ENCODE measurements at regions not wholly inside any gene's neighbourhood (a gene's known extent, or its start where the extent isn't known, plus 50 kb on each side); places are given as distances from the start of the nearest gene placed in this dataset.
A peak's percentile ranks its signal among the peaks of the same experiment; 100 is the strongest.

DNA sequence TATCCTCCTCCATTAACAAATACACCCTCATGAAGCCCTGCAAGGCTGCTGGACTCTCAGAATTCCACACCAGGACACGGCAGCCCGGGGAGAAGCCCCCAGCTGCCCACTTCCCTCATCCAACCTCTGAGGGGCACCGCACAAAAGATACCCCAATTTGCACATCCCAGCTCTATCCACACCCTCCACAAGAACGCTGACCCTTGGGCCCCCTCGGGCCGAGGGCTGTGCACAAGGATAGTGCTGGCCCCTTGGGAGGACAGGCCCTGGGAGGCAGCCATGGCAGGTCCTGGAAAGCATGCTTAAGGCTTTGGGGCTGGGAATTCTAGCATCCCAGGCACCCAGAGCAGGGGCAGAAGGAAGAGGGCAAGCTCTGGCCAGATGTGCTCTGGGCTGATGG, 77.4 kb upstream of the PRNP start:
- Mint-ChIP-seq H3K4me1 (peaks cover 6% of the 10 kb centered on the region), H3K9me3 (no peaks in the 10 kb centered on the region), H3K4me3 (no peak overlapping the region), H3K27me3 (peaks cover 8% of the 10 kb centered on the region), H3K27ac (no peak overlapping the region), H3K36me3 (ENCODE audit: low read depth) (no peaks in the 10 kb centered on the region)
- DNase-seq, result no peak
- no peak for ATAC-seq

DNA sequence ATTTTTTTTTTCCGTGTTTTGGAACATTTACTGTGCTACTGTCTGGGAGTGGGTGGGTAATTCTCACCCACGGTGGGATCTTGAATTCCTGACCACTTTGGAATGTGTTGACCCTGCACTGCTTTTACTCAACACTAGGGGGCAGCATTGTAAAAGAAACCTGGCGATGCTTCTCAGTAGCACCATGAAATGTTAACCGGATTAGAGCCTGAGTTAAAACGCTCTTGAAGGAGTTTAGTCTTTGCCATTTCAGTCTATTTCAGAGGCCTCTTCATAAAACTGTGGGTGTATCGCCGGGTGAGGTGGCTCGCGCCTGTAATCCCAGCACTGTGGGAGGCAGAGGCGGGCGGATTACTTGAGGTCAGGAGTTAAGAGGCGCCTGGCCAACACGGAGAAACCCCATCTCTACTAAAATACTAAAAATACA, 79.0 kb upstream of the PRNP start:
- no peaks in the 10 kb centered on the region for H3K4me1 Mint-ChIP-seq
- H3K36me3 Mint-ChIP-seq (ENCODE audit: low read depth), result no peaks in the 10 kb centered on the region
- DNase-seq, result peak; percentile 49
- H3K4me3 Mint-ChIP-seq, result no peak overlapping the region
- no peaks in the 10 kb centered on the region for H3K9me3 Mint-ChIP-seq
- peaks cover 15% of the 10 kb centered on the region for H3K27me3 Mint-ChIP-seq
- peak; percentile 52 for ATAC-seq
- no peak overlapping the region for H3K27ac Mint-ChIP-seq

DNA sequence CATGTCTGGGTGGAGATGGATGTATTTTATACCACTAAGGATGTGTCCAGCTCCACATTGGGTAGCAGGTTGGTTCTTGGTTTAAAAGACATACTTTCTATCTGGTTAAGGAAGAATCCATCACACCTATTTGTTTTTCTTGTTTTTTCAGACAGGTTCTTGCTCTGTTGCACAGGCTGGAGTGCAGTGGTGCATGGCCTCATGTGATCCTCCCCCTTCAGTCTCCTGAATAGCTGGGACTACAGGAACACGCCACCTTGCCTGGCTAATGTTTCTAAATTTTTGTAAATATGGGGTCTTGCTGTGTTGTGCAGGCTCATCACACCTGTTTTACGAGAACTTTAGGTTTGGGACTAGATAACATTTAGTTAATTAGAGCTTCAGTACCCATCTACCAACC, 80.2 kb upstream of the PRNP start:
- H3K27ac Mint-ChIP-seq, result no peak overlapping the region
- no peaks in the 10 kb centered on the region for H3K9me3 Mint-ChIP-seq
- no peaks in the 10 kb centered on the region for H3K4me1 Mint-ChIP-seq
- no peak overlapping the region for H3K4me3 Mint-ChIP-seq
- peaks cover 21% of the 10 kb centered on the region for H3K27me3 Mint-ChIP-seq
- H3K36me3 Mint-ChIP-seq (ENCODE audit: low read depth), result no peaks in the 10 kb centered on the region
- DNase-seq (no peak), ATAC-seq (no peak)

DNA sequence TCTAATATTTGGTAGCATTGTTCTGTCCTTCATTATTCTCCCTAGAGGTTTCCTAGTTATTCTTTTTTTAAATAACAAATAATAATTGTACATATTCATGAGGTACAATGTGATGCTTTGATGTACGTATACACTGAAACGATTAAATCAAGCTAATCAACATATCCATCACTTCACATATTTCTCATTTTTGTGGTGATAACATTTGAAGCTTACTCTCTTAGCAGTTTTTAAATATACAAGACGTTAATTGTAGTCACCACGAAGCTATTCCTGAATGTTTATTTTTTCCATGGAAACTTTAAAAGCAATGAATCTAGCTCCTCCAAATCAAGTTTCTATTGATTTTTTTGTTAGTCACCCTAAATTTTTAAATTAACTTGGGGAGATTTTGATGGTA, 81.1 kb upstream of the PRNP start:
- ATAC-seq (no peak), DNase-seq (no peak)
- H3K27ac Mint-ChIP-seq, result no peak overlapping the region
- H3K27me3 Mint-ChIP-seq, result peaks cover 23% of the 10 kb centered on the region
- H3K4me1 Mint-ChIP-seq, result no peaks in the 10 kb centered on the region
- no peak overlapping the region for H3K4me3 Mint-ChIP-seq
- no peaks in the 10 kb centered on the region for H3K9me3 Mint-ChIP-seq
- H3K36me3 Mint-ChIP-seq (ENCODE audit: low read depth), result no peaks in the 10 kb centered on the region

DNA sequence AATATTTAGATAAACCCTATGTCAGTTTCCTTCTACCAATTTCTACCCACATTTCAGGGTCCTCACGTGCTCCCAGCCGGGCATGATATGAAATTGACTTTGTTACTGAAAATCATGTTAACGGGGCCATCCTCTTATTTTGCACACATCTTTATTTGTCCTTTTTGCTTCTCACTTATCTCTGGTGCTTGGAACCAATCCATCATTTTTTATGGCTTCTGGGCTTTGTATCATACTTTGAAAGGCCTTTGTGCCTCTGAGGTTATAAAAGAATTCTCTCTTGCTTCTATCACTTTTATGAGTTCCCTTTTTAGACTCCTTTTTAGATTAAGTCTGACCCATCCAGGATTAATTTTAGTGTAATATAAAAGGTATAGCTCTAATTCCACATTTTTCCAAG, 81.7 kb upstream of the PRNP start:
- Mint-ChIP-seq H3K27me3 (peaks cover 23% of the 10 kb centered on the region), H3K36me3 (ENCODE audit: low read depth) (no peaks in the 10 kb centered on the region), H3K9me3 (no peaks in the 10 kb centered on the region), H3K4me3 (no peak overlapping the region), H3K27ac (no peak overlapping the region), H3K4me1 (no peaks in the 10 kb centered on the region)
- no peak for ATAC-seq
- no peak for DNase-seq

DNA sequence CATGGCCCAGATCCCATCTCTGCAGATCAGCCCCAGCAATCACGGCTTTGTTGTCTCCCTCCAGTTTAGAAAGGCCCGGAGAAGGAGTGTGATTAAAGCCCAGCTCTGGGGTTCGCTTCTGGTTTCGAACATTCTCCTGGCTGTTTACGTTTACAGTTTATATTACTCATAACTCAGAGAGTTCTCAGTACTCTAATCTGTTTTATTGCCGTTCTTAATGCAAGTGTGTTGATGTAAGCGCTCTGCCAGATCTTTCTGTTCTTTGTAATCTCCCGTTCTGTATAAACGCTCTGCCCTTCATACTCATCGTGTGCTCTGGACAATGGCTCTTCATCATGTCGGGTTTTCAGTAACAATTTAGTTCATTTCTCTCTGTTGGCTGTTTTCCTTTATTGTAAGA, 82.5 kb upstream of the PRNP start:
- Mint-ChIP-seq H3K4me1 (no peaks in the 10 kb centered on the region), H3K36me3 (ENCODE audit: low read depth) (no peaks in the 10 kb centered on the region), H3K27me3 (peaks cover 27% of the 10 kb centered on the region), H3K4me3 (no peak overlapping the region), H3K9me3 (no peaks in the 10 kb centered on the region), H3K27ac (no peak overlapping the region)
- ATAC-seq, result no peak
- no peak for DNase-seq

DNA sequence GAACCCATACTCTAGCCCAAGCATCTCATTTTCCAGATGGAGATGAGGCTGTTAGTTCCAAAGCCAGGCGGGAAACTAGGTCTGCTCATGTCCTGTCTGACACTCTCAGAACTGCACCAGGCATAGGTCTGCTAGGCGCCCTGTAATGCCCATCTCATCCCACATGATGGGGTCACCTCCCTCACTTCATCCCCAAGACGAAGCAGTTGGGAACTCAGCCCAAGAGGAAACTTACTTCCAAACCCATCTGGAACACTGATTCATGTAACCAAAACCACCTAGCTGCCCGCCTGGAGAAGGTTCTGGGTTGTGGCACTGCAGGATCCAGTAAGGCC, 84.0 kb upstream of the PRNP start:
- DNase-seq, result no peak
- H3K4me1 Mint-ChIP-seq, result no peaks in the 10 kb centered on the region
- no peaks in the 10 kb centered on the region for H3K36me3 Mint-ChIP-seq (ENCODE audit: low read depth)
- H3K27me3 Mint-ChIP-seq, result peaks cover 33% of the 10 kb centered on the region
- no peak overlapping the region for H3K27ac Mint-ChIP-seq
- no peak overlapping the region for H3K4me3 Mint-ChIP-seq
- no peak for ATAC-seq
- H3K9me3 Mint-ChIP-seq, result no peaks in the 10 kb centered on the region

DNA sequence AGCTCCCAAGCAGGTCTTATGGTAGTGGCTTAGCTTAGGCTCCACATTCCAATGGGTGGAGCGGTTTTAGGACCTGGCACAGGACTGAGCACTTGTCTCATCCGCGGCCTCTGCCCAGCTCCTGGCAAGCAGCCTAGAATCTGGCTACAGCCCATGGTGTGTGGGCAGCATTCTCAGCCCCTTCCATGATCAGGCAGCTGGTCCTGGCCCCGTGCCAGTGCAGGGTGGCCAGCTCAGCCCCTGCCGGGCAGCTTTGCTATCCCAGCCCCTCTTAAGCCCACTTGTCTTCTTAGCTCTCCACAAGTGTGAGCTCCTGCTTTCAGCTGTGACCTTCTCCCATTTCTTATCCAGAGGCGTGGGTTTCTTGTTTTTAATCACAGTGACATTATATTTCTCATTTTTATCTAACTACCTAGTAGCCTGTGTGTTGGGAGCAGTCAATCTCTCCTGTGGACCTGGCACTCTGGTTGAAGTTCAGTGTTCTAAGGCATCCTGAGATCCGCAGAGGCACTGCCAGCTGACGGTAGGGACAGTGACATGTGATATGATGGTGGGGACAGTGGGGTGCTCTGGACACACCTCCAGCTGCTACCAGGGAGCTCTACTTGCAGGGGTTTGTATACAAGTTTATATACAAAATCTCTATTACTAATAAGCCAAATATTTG, 84.5 kb upstream of the PRNP start:
- Mint-ChIP-seq H3K4me3 (no peak overlapping the region), H3K27me3 (peaks cover 30% of the 10 kb centered on the region), H3K4me1 (no peaks in the 10 kb centered on the region), H3K36me3 (ENCODE audit: low read depth) (no peaks in the 10 kb centered on the region), H3K27ac (no peak overlapping the region), H3K9me3 (no peaks in the 10 kb centered on the region)
- ATAC-seq, result no peak
- no peak for DNase-seq

DNA sequence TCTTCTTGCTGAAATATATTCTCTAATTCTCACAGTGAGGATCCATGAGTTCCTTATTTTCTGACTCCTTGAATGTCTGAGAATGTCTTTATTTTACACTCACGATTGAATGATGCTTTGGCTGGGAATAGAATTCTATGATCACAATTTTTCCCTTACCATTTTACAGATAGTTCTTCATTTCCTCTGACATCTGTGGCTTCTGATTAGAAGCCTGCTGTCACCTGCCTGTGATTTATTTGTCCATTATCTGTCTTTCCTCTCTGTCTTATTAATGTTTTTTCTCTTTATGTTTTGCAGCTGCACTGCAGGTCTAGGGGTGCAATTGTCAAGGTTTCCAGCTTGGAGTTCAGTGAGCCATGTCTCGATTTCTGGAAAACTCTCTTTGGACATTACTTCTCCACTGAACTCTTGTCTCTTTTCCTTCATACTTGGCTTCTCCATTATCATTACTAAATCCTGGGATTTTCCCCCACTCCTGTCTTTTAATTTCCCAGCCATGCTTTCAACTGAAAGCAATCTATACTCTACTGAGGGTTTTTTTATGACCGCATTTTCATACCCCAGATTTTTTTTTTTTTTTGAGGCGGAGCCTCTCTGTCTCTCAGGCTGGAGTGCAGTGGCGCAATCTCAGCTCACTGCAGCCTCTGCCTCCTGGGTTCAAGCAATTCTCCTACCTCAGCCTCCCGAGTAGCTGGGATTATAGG, 85.8 kb upstream of the PRNP start:
- no peaks in the 10 kb centered on the region for H3K9me3 Mint-ChIP-seq
- peaks cover 29% of the 10 kb centered on the region for H3K27me3 Mint-ChIP-seq
- no peak for ATAC-seq
- no peaks in the 10 kb centered on the region for H3K36me3 Mint-ChIP-seq (ENCODE audit: low read depth)
- H3K27ac Mint-ChIP-seq, result no peak overlapping the region
- H3K4me1 Mint-ChIP-seq, result no peaks in the 10 kb centered on the region
- DNase-seq, result no peak
- no peak overlapping the region for H3K4me3 Mint-ChIP-seq

DNA sequence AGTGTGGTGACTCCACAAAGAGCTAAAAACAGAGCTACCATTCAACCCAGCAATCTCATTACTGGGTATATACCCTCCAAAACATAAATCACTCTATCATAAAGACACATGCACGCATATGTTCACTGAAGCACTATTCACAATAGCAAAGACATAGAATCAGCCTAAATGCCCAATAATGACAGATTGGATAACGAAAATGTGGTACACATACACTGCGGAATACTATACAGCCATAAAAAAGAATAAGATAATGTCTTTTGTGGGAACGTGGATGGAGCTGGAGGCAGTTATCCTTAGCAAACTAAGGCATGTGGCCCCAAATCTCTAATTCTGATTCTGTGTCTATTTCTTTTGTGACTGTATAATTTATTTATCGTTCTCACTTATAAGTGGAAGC, 89.0 kb upstream of the PRNP start:
- DNase-seq, result no peak
- Mint-ChIP-seq H3K9me3 (no peaks in the 10 kb centered on the region), H3K4me1 (peaks cover 7% of the 10 kb centered on the region), H3K27me3 (peaks cover 19% of the 10 kb centered on the region), H3K4me3 (no peak overlapping the region), H3K27ac (no peak overlapping the region), H3K36me3 (ENCODE audit: low read depth) (no peaks in the 10 kb centered on the region)
- no peak for ATAC-seq

DNA sequence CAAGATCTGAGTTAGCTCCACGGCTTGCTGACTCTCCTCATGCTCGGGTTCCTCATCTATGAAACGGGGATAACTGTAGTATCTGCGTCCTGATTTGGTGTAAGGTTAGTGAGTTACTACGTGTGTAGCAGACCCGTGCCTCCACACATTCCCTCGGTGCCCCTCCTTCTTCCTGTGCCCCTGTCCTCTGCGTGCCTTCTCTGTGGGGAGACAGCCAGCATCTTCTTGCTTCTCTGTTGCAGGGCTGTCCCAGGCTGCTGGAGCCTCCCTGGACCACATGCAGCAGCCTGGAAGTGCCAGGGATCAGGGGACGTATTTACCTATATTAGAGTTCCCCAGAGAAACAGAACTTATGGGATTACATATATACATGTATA, 93.1 kb upstream of the PRNP start:
- no peak overlapping the region for H3K27ac Mint-ChIP-seq
- no peaks in the 10 kb centered on the region for H3K9me3 Mint-ChIP-seq
- no peak for DNase-seq
- no peaks in the 10 kb centered on the region for H3K36me3 Mint-ChIP-seq (ENCODE audit: low read depth)
- peaks cover 7% of the 10 kb centered on the region for H3K4me1 Mint-ChIP-seq
- no peak for ATAC-seq
- no peak overlapping the region for H3K4me3 Mint-ChIP-seq
- peaks cover 9% of the 10 kb centered on the region for H3K27me3 Mint-ChIP-seq

DNA sequence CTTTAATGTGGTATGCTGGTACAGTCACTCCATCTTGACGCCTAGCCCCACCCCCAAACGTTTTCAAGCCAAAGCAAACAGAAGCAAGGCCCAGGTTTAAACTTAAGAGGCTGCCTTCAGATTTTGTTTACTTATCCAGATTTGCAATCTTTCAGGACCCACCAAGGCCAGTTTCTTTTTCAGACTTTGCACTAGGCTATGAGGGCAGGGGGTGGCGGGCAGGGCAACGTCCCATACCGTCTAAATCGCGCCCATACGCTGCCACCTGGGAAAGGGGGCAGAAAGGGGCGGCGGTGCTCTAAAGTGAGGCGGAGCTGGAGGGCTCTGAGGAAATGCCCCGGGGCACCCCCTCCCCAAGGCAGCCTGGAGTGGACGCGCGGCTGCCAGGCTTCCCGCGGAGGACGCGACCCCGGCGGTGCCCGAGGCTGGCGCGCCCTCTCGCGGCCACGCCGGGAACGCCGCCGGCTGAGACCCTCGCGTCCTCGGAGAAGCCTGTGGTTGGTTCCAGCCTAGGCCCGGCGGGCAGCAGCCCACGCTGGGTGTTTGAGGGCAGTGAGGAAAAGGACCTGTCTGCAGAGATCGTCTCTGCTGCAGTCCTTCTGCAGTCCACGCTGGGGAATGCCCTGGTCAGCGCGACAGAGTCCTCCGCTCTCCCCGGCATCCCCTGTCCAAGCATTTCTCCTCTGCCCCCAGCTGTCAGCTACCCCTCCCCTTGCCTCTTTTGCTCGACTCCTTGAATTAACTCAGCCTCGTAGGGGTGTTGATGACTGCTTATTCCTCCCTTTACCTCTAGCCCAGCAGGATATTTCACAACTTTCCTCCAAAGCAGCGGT, 93.7 kb upstream of the PRNP start:
- no peak overlapping the region for H3K27ac Mint-ChIP-seq
- peak overlapping the region; percentile 42 for H3K4me3 Mint-ChIP-seq
- H3K9me3 Mint-ChIP-seq, result no peaks in the 10 kb centered on the region
- ATAC-seq (peak; percentile 80), DNase-seq (peak; percentile 71)
- no peaks in the 10 kb centered on the region for H3K36me3 Mint-ChIP-seq (ENCODE audit: low read depth)
- peaks cover 7% of the 10 kb centered on the region for H3K4me1 Mint-ChIP-seq
- peaks cover 7% of the 10 kb centered on the region for H3K27me3 Mint-ChIP-seq

DNA sequence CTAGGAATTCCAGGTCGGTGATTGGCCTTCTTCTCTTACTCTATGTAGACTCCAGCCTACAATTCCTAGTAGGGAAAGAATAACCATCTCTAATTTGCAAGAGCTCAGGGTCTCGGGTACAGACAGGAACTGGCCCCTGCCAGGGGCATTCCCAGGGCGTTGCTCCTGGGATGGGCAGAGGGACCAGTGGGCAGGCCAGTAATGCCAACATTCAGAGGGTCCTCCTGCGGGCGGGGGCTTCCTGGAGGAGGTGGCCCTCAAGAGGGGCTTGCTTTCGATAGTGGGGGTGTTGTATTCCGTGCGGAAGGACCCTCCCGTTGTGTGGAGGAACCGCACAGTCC, 94.3 kb upstream of the PRNP start:
- ATAC-seq, result no peak
- DNase-seq, result no peak
- Mint-ChIP-seq H3K27me3 (peaks cover 5% of the 10 kb centered on the region), H3K4me1 (peaks cover 7% of the 10 kb centered on the region), H3K9me3 (no peaks in the 10 kb centered on the region), H3K4me3 (peak overlapping the region; percentile 42), H3K36me3 (ENCODE audit: low read depth) (no peaks in the 10 kb centered on the region), H3K27ac (no peak overlapping the region)

DNA sequence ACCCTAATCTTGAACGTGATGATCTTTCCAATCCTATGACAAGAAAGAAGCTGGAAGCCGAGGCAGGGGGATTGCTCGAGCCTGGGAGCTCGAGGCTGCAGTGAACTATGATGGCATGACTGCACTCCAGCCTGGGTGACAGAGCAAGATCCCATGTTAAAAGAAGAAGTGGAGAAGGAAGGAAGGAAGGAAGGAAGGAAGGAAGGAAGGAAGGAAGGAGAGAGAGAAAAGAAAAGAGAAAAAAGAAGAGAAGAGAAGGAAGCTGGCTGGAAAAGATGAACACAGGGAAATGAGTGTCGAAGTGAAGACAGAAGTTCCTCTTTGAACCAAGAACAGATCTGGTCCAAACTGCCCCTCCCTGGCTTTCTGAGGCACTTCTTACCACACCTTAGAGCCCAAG, 100.5 kb upstream of the PRNP start:
- no peak for DNase-seq
- no peak for ATAC-seq
- H3K4me1 Mint-ChIP-seq, result peaks cover 3% of the 10 kb centered on the region
- H3K4me3 Mint-ChIP-seq, result no peak overlapping the region
- no peaks in the 10 kb centered on the region for H3K36me3 Mint-ChIP-seq (ENCODE audit: low read depth)
- no peaks in the 10 kb centered on the region for H3K9me3 Mint-ChIP-seq
- no peak overlapping the region for H3K27ac Mint-ChIP-seq
- H3K27me3 Mint-ChIP-seq, result peaks cover 22% of the 10 kb centered on the region

DNA sequence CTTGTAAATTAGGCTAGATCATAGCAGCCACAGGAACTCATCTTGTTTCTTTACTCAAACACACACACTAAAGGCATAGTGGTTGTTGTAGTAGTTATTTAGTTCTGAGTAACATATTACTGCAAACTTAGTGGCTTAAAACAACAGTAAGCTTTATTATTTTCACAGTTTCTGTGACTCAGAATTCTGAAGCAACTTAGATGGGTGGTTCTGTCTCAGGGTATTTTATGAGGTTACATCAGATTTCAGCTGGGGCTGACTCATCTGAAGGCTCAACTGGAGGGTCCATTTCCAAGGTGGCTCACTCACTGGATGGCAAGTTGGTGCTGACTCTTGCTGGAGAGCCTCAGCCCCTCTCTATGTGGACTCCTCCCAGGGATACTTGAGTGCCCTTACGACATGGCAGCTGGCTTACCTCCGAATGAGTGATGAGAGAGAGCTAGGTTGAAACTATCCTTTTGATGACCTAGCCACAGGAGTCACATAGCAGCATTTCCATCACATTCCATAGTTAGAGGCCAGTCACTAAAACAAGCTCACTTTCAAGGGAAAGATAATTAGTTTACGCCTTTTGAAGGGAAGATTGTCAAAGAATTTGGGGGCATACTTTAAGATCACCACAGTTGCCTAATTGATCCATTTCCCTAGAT, 101.0 kb upstream of the PRNP start:
- DNase-seq (no peak), ATAC-seq (peak; percentile 33)
- H3K4me3 Mint-ChIP-seq, result no peak overlapping the region
- no peaks in the 10 kb centered on the region for H3K9me3 Mint-ChIP-seq
- H3K4me1 Mint-ChIP-seq, result peaks cover 3% of the 10 kb centered on the region
- H3K36me3 Mint-ChIP-seq (ENCODE audit: low read depth), result no peaks in the 10 kb centered on the region
- peaks cover 22% of the 10 kb centered on the region for H3K27me3 Mint-ChIP-seq
- H3K27ac Mint-ChIP-seq, result no peak overlapping the region

Measured in activated naive CD8-positive, alpha-beta T cell treated with anti-CD3 and anti-CD28 coated beads, Interleukin-2, amount 50 U/mL, for 24 hours (primary cell).